T-helper 17 cell (primary cell): ENCODE measurements at regions not wholly inside any gene's neighbourhood (a gene's known extent, or its start where the extent isn't known, plus 50 kb on each side); places are given as distances from the start of the nearest gene placed in this dataset.

ENCODE experiments used
- ATAC-seq: fragments of 150-1000 bp; cut with Tn5 transposase; 2 replicates; pipeline ENCODE4 v1.10.0; 2021; ENCODE audit warnings: mild to moderate bottlenecking, moderate library complexity
- DNase-seq, 3 donors: peaks; one replicate each; pipeline versions ENCODE4 v3.0.0 to v3.0.0-alpha.2; 2020 to 2021
- H3K9me3 ChIP-seq: one replicate; pipeline ENCODE4 v1.7.0; 2013; ENCODE audit warnings: low read length, mild to moderate bottlenecking; ENCODE audit not compliant: control insufficient read depth, poor library complexity, severe bottlenecking
- H3K27ac Mint-ChIP-seq: one replicate; pipeline ENCODE4 v1.8.0; 2022; ENCODE audit warnings: mild to moderate bottlenecking, moderate library complexity, mixed read lengths
- H3K27me3 Mint-ChIP-seq: one replicate; pipeline ENCODE4 v1.8.0; 2022; ENCODE audit warnings: mixed read lengths
- H3K36me3 Mint-ChIP-seq: one replicate; pipeline ENCODE4 v1.8.0; 2022; ENCODE audit warnings: low read depth, mixed read lengths
- H3K4me1 Mint-ChIP-seq: one replicate; pipeline ENCODE4 v1.8.0; 2022; ENCODE audit warnings: mild to moderate bottlenecking, mixed read lengths
- H3K4me3 Mint-ChIP-seq: one replicate; pipeline ENCODE4 v1.8.0; 2022; ENCODE audit warnings: mild to moderate bottlenecking, moderate library complexity, mixed read lengths

DNA sequence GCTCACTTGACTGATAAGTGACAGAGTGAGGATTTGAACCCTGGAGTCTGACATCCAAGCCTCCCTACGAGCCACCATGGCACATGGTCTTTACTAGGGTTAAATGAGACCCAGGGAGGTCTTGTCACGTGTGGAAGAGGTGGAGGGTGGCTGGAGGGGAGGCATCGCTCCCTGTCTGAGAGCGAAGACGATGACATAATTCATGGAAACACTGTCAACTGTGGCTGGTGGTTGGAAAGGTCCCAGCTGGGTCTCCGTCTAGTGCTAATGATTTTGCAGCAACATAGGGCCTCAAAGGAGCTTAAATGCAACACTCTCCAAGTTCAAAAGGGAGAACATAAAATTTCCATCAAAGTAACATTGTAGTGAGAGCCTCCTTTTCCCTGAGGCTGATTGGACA is 99.9 kb upstream of the BAIAP2L1 start:
- Mint-ChIP-seq H3K4me1 (no peaks in the 10 kb centered on the region), H3K27me3 (peaks cover 12% of the 10 kb centered on the region), H3K27ac (no peak overlapping the region), H3K4me3 (no peak overlapping the region), H3K36me3 (no peaks in the 10 kb centered on the region)
- no peak for ATAC-seq
- no peaks in the 10 kb centered on the region for H3K9me3 ChIP-seq
- no peak for DNase-seq

DNA sequence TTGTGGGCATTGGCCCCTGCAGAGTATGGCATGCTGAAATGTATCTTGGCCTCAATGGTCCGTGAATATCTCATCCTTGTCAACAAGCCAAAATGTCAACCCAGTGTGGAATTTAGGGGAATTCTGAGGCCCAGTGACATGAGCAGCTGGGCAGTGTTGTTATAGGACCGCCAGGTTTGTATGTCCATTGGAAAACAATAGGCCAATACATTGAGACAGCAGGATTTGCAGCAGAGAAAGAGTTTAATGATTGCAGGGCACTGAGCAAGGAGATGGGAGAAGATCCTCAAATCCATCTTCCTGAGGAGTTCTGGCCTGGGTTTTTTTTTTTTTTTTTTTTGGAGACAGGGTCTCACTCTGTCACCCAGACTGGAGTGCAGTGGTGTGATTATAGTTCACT is 95.7 kb upstream of the BAIAP2L1 start:
- no peak for DNase-seq
- H3K9me3 ChIP-seq: no peaks in the 10 kb centered on the region
- Mint-ChIP-seq H3K4me1 (no peaks in the 10 kb centered on the region), H3K36me3 (no peaks in the 10 kb centered on the region), H3K4me3 (no peak overlapping the region), H3K27ac (no peak overlapping the region), H3K27me3 (no peaks in the 10 kb centered on the region)
- ATAC-seq: no peak

DNA sequence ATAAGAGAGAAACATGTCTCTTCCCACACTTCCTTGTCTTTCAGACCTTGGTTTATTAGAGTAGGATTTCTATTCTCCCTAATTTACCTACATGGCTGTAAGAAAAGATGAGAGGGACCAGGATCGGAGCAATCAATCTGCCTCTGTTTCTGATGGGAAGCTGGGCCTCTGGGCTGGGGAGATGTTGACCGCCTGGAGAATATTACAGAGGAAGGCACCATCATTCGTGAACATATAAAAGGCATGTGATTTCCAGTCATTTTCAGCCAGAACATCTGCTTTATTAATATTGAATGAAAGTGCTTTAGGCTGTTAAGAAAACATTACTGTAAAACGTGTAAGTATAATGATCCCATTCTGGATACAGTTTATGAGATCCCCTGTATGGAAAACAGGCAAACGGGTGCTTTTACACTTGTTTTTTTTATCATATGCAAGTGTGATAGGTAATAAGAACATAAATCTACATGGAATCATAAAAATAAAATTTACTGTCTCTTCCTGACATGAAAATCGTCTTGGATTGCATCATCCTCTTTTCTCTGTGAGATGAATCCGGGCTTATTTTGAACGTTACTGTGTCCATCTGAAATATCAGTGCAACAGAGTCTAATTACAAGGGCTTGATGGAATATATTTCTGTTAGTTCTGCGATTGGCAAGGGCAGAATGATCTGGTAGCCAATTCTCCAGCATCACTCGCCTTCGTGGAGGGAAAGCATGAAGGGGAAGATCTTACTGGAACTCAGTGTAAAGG is 94.5 kb upstream of the BAIAP2L1 start:
- no peak for ATAC-seq
- Mint-ChIP-seq H3K27ac (no peak overlapping the region), H3K4me3 (no peak overlapping the region), H3K4me1 (no peaks in the 10 kb centered on the region), H3K36me3 (no peaks in the 10 kb centered on the region), H3K27me3 (no peaks in the 10 kb centered on the region)
- H3K9me3 ChIP-seq: no peaks in the 10 kb centered on the region
- DNase-seq: no peak

DNA sequence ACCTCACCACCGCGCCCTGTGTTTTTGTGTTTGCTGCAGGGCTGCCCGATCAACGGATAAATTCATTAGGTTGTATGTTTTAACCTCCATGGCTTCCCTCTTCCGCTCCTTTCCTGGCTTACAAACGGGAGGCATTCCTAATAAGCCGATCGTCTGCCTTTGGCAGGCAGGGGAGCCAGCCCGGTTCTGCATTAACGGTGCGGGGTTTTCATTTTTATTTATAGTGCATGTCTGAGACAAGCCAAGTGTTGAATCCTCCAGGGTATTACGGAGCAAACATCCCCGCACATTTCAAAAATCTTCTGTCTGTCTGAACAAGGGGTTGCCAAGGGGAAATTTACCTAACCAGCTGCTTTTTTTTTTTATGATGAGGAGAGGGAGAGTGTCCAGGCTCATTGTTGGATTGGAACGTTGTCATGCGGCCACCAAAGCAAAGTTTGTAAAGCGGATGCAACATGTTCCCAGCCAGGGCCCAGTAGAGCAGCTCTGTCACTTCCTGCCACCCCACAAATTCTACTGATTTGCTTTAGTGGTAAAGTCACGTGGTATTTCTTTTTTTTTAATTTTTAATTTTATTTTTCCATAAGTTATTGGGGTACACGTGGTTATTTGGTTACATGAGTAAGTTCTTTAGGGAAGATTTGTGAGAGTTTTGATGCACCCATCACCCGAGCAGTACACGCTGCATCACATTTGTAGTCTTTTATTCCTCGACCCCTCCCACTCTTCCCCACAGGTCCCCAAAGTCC is 92.3 kb upstream of the BAIAP2L1 start:
- DNase-seq: no peak
- H3K27me3 Mint-ChIP-seq: peaks cover 5% of the 10 kb centered on the region
- ATAC-seq: no peak

DNA sequence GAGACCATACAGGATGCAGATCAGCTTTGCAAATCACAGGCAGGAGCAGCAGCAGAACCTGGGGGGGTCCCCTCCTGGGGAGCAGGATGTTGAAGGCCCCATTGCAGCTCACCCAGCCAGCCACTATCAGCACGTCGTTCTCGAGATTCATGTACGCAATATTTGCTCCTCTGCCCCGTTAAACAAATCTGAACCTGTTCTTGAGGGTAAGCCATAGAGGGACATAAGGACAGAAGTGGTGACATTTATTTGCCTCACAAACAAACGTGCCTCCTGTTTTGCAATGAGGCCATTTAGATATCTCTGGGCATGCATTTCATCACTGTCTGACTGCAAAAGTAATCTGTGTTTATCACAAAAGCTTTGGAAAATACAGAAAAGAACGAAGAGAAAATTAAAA is 87.3 kb upstream of the BAIAP2L1 start:
- Mint-ChIP-seq H3K4me1 (no peaks in the 10 kb centered on the region), H3K36me3 (no peaks in the 10 kb centered on the region), H3K4me3 (no peak overlapping the region), H3K27me3 (peaks cover 23% of the 10 kb centered on the region), H3K27ac (no peak overlapping the region)
- no peaks in the 10 kb centered on the region for H3K9me3 ChIP-seq
- no peak for ATAC-seq
- no peak for DNase-seq

More for the DNA sequence above, 92.3 kb upstream of the BAIAP2L1 start:
- Mint-ChIP-seq H3K36me3 (no peaks in the 10 kb centered on the region), H3K4me3 (no peak overlapping the region), H3K4me1 (no peaks in the 10 kb centered on the region), H3K27ac (no peak overlapping the region)
- no peaks in the 10 kb centered on the region for H3K9me3 ChIP-seq

DNA sequence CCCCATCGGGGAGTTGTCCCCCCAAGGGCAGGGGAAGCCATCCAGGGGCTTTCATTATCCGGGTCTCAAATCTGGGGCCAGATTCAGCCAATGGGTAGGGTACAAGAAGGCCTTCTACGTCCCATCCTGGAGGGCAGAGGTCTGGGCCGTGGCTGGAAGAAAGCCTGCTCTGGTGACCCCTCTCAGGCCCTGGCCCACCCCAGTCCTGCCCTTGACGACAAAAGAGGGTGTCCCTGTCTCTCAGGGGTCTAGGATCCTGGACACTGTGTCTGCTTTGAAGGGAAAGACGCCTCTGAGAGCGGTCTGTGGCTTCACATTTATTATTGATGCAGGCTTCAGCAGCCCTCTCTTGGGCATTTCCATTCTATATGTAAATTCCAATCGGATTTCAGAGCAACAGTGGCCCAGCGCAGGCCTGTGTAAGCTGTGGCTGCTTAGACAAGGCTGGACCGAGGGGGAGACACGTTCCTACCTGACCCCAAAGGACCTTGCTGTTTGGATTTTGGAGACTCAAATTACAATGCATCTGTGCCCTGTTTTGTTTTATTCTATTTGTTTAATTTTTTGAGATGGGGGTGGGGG is 83.2 kb upstream of the BAIAP2L1 start:
- H3K9me3 ChIP-seq: no peaks in the 10 kb centered on the region
- ATAC-seq: no peak
- no peak overlapping the region for H3K27ac Mint-ChIP-seq

DNA sequence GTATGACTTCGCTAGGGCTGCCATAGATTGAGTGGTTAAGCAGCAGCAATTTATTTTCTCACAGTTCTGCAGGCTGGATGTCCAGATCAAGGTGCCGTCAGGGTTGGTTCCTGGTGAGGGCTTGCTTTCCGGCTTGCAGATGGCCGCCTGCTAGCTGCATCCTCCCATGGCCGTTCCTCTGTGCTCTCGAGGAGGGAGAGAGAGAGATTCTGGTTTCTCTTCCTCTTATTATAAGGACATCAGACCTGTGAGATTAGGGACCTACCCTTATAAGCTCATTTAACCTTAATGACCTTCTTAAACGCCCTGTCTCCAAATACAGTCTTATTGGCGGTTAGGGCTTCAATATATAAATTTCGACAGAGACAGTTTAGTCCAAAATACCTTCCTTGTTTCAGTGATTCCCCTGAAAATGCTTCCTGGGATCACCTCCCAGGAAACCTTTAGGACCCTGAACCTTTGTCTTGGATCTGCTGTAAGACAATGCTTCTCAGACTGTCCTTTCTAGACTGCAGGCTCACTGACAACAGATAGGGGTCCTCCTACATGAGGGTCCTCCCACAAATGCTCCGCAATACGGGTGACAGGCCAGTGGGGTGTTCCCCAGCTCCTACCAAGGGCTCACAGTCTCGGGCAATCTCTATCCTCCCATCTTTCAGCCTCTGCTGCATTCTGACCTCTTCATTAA is 82.5 kb upstream of the BAIAP2L1 start:
- peaks cover 26% of the 10 kb centered on the region for H3K27me3 Mint-ChIP-seq
- DNase-seq (no peak), ATAC-seq (no peak)
- H3K27ac Mint-ChIP-seq: no peak overlapping the region
- no peaks in the 10 kb centered on the region for H3K4me1 Mint-ChIP-seq
- no peaks in the 10 kb centered on the region for H3K36me3 Mint-ChIP-seq
- no peaks in the 10 kb centered on the region for H3K9me3 ChIP-seq
- no peak overlapping the region for H3K4me3 Mint-ChIP-seq

More for the DNA sequence above, 83.2 kb upstream of the BAIAP2L1 start:
- Mint-ChIP-seq H3K27me3 (peaks cover 30% of the 10 kb centered on the region), H3K4me1 (no peaks in the 10 kb centered on the region), H3K36me3 (no peaks in the 10 kb centered on the region), H3K4me3 (no peak overlapping the region)
- DNase-seq: no peak

DNA sequence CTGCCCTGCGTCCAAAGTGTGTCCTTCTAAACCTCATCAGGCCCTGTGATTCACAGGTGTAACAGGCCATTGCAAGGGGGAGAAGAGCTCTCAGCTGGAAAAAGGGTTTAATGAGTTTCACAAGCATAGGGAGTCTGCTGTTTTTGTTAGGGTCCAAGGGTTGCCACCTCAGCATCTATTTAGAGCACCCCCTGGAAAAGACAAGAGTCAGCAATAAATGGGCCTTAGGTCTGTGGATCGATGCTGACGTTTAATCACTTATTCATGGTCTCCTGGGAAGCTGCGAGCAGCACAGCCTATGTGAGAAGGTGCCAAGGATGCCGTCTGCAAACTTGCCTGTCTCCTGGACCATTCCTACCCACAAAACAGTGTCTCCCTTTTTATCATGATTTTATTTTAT is 78.4 kb upstream of the BAIAP2L1 start:
- no peak for ATAC-seq
- H3K36me3 Mint-ChIP-seq: peaks cover 3% of the 10 kb centered on the region

DNA sequence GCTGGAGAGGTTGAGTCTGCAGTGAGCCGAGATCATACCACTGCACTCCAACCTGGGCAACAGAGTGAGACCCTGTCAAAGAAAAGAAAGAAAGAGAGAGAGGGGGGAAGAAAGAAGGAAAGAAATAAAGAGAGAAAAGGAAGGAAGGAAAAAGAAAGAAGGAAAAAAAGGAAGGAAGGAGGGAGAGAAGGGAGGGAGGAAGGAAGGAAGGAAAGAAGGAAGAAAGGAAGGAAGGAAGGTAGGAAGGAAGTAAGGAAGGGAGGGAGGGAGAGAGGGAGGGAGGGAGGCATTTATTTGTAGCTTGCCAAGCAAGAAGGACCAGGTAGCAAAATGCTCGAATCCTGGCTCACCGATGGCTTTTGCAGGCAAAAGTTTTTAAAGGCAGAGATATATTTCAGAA is 74.5 kb upstream of the BAIAP2L1 start:
- ATAC-seq (no peak), DNase-seq (no peak)
- H3K9me3 ChIP-seq: no peaks in the 10 kb centered on the region
- Mint-ChIP-seq H3K4me3 (no peak overlapping the region), H3K27me3 (peaks cover 30% of the 10 kb centered on the region), H3K27ac (no peak overlapping the region), H3K4me1 (peaks cover 6% of the 10 kb centered on the region), H3K36me3 (peaks cover 3% of the 10 kb centered on the region)

More for the DNA sequence above, 78.4 kb upstream of the BAIAP2L1 start:
- Mint-ChIP-seq H3K27me3 (peaks cover 25% of the 10 kb centered on the region), H3K4me3 (no peak overlapping the region), H3K4me1 (peaks cover 2% of the 10 kb centered on the region), H3K27ac (no peak overlapping the region)
- no peaks in the 10 kb centered on the region for H3K9me3 ChIP-seq
- no peak for DNase-seq

DNA sequence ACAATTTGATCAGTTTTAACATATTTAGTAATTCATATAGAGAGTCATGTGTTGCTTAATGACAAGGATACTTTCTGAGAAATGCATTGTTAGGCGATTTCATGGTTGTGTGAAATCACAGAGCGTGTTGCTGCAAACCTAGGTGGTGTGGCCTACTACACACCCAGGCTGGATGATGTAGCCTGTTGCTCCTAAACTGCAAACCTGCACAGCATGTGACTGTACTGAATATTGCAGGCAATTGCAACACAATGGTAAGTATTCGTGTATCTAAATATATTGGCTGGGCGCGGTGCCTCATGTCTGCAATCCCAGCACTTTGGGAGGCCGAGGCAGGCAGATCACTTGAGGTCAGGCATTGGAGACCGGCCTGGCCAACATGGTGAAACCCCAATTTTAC is 73.7 kb upstream of the BAIAP2L1 start:
- no peak for DNase-seq
- peaks cover 6% of the 10 kb centered on the region for H3K4me1 Mint-ChIP-seq
- no peak for ATAC-seq
- no peak overlapping the region for H3K4me3 Mint-ChIP-seq
- peaks cover 3% of the 10 kb centered on the region for H3K36me3 Mint-ChIP-seq
- H3K27ac Mint-ChIP-seq: no peak overlapping the region
- H3K27me3 Mint-ChIP-seq: peaks cover 36% of the 10 kb centered on the region
- H3K9me3 ChIP-seq: no peaks in the 10 kb centered on the region

DNA sequence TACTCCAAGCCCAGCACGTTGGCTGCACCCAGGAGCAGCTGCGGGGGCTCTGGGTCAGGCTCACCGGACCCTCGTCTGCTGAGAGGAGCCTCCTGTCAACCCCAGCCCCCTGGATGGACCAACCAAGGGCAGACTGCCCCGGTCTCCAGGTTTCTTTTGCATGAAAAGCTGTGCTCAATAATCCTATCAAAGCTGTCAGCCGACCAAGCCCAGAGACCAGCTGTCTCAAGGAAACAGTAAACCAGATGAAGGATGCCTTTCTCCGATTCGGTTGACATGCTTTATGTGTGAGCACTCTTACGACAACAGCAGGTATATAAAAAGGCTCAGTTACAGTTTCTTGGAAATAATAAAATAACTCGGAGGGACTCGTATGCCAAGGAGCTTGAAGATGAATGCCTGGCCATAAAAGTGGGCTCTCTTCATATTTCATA is 71.6 kb upstream of the BAIAP2L1 start:
- H3K9me3 ChIP-seq: no peaks in the 10 kb centered on the region
- DNase-seq: no peak
- Mint-ChIP-seq H3K36me3 (peaks cover 3% of the 10 kb centered on the region), H3K4me1 (peaks cover 6% of the 10 kb centered on the region), H3K27me3 (peaks cover 47% of the 10 kb centered on the region), H3K4me3 (no peak overlapping the region), H3K27ac (no peak overlapping the region)
- ATAC-seq: no peak

DNA sequence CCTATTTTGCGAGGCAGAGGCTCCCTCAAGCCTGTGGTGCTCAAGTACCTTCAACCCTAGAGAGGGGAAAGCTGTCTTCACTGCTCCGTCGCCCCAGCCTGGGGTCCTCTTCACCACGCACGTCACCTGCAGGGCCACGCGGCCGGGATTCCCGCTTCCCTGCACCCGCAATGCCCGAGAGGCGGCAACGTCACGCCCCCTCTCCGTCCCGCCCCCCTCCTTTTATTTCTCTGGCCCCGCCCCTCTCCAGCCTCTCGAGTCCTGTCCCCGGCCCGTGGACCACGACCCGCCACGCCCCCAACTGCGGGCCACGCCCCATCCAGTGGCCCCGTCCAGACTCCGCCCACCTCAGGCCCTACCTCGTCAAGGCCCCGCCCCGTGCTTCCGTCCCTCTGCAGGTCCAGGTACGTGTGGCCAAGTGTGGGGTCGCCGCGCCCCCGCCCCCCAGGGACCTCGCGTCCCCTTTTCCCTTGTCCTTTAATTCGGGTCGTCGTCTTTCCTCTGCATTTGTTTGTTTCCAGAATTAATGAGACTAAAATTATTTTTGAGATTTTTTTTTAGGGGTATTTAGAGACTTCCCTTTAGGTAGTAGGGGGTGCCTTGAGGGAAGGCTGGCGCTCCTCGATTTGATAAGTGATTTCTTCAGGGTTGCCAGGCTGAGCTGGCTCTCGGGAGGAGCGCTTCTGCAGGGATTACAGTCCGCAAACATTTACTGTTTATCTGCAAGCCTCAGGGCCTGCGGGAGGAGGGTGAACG is 69.8 kb upstream of the BAIAP2L1 start:
- Mint-ChIP-seq H3K27ac (no peak overlapping the region), H3K4me1 (peaks cover 4% of the 10 kb centered on the region), H3K27me3 (peaks cover 37% of the 10 kb centered on the region), H3K36me3 (no peaks in the 10 kb centered on the region), H3K4me3 (peak overlapping the region; percentile 31)
- DNase-seq (no peak), ATAC-seq (no peak)
- no peaks in the 10 kb centered on the region for H3K9me3 ChIP-seq
